ENCODE measurements at regions not wholly inside any gene's neighbourhood (a gene's known extent, or its start where the extent isn't known, plus 50 kb on each side); places are given as distances from the start of the nearest gene placed in this dataset.

- TF ChIP-seq REST (IDR thresholded peaks at IDR 0.05; ENCODE audit: low read depth): no peak
- no peak for TF ChIP-seq CTCF (IDR thresholded peaks at IDR 0.05 in 2 of 3, conservative IDR thresholded peaks at IDR 0.05 in 1 of 3; ENCODE audit: borderline replicate concordance in 1 of 3, insufficient read depth in 1 of 3, low read depth in 2 of 3, low read length in 2 of 3)
- TF ChIP-seq POLR2A (IDR thresholded peaks at IDR 0.05; ENCODE audit: borderline replicate concordance, extremely low read depth, insufficient read depth, insufficient read length): no peak
- no peak for TF ChIP-seq POLR2AphosphoS5 (IDR thresholded peaks at IDR 0.05; ENCODE audit: low read depth, low read length)
- TF ChIP-seq, protein P1, sequence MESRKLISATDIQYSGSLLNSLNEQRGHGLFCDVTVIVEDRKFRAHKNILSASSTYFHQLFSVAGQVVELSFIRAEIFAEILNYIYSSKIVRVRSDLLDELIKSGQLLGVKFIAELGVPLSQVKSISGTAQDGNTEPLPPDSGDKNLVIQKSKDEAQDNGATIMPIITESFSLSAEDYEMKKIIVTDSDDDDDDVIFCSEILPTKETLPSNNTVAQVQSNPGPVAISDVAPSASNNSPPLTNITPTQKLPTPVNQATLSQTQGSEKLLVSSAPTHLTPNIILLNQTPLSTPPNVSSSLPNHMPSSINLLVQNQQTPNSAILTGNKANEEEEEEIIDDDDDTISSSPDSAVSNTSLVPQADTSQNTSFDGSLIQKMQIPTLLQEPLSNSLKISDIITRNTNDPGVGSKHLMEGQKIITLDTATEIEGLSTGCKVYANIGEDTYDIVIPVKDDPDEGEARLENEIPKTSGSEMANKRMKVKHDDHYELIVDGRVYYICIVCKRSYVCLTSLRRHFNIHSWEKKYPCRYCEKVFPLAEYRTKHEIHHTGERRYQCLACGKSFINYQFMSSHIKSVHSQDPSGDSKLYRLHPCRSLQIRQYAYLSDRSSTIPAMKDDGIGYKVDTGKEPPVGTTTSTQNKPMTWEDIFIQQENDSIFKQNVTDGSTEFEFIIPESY (IDR thresholded peaks at IDR 0.05; ENCODE audit: extremely low read depth, insufficient replicate concordance, low read length): no peak
- TF ChIP-seq ZNF274 (IDR thresholded peaks at IDR 0.05; ENCODE audit: low read depth, low read length): no peak
- TF ChIP-seq RAD21 (IDR thresholded peaks at IDR 0.05; ENCODE audit: low read depth): no peak
- TF ChIP-seq, protein P2, sequence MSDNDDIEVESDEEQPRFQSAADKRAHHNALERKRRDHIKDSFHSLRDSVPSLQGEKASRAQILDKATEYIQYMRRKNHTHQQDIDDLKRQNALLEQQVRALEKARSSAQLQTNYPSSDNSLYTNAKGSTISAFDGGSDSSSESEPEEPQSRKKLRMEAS (IDR thresholded peaks at IDR 0.05): no peak
- no peak for TF ChIP-seq FOSL1 (IDR thresholded peaks at IDR 0.05; ENCODE audit: low read depth)
- TF ChIP-seq EZH2 (IDR thresholded peaks at IDR 0.05): no peak
- no peak for TF ChIP-seq EZH2phosphoT487 (IDR thresholded peaks at IDR 0.05; ENCODE audit: borderline replicate concordance)
- TF ChIP-seq SP1 (IDR thresholded peaks at IDR 0.05; ENCODE audit: low read depth): no peak
- no peak for TF ChIP-seq SRF (IDR thresholded peaks at IDR 0.05; ENCODE audit: low read depth)
These were observed 2011.2 kb downstream of the NCAM2 start for GRCh38 chr21:23009360-23009759.

Data from HCT116 (cell line).